ENCODE measurements at regions not wholly inside any gene's neighbourhood (a gene's known extent, or its start where the extent isn't known, plus 50 kb on each side); places are given as distances from the start of the nearest gene placed in this dataset.
A peak's percentile ranks its signal among the peaks of the same experiment; 100 is the strongest.

GRCh38 chr3:70840106-70840870 lies 527.9 kb upstream of the MDFIC2 start:
- no peak for DNase-seq

- DNase-seq: no peak
Observed at GRCh38 chr3:70833239-70833960, 521.0 kb upstream of the MDFIC2 start.

GRCh38 chr3:70832834-70833205 lies 520.4 kb upstream of the MDFIC2 start:
- no peak for DNase-seq

GRCh38 chr3:70832089-70832833 lies 519.8 kb upstream of the MDFIC2 start:
- DNase-seq: peak; percentile 51

- no peak for DNase-seq
Observed at GRCh38 chr3:70829092-70829491, 516.7 kb upstream of the MDFIC2 start.

GRCh38 chr3:70824773-70825172 lies 512.3 kb upstream of the MDFIC2 start:
- DNase-seq: peak; percentile 47

- peak; percentile 53 for DNase-seq
Observed at GRCh38 chr3:70824078-70824477, 511.6 kb upstream of the MDFIC2 start.

GRCh38 chr3:70823622-70824021 lies 511.2 kb upstream of the MDFIC2 start:
- no peak for DNase-seq

- DNase-seq: no peak
Observed at GRCh38 chr3:70822669-70823068, 510.2 kb upstream of the MDFIC2 start.

- DNase-seq: no peak
Observed at GRCh38 chr3:70821602-70822001, 509.2 kb upstream of the MDFIC2 start.

- DNase-seq: no peak
Observed at GRCh38 chr3:70820397-70820796, 508.0 kb upstream of the MDFIC2 start.

GRCh38 chr3:70818145-70818544 lies 505.7 kb upstream of the MDFIC2 start:
- DNase-seq: no peak

- no peak for DNase-seq
Observed at GRCh38 chr3:70816346-70816745, 503.9 kb upstream of the MDFIC2 start.

- DNase-seq: no peak
Observed at GRCh38 chr3:70815817-70816216, 503.4 kb upstream of the MDFIC2 start.

GRCh38 chr3:70813311-70813710 lies 500.9 kb upstream of the MDFIC2 start:
- no peak for DNase-seq

- DNase-seq: peak; percentile 67
Observed at GRCh38 chr3:70811880-70812279, 499.4 kb upstream of the MDFIC2 start.

GRCh38 chr3:70808881-70809280 lies 496.4 kb upstream of the MDFIC2 start:
- no peak for DNase-seq

GRCh38 chr3:70806556-70806955 lies 494.1 kb upstream of the MDFIC2 start:
- no peak for DNase-seq

GRCh38 chr3:70806021-70806420 lies 493.6 kb upstream of the MDFIC2 start:
- DNase-seq: no peak

- DNase-seq: no peak
Observed at GRCh38 chr3:70805061-70805889, 492.8 kb upstream of the MDFIC2 start.

- no peak for DNase-seq
Observed at GRCh38 chr3:70803891-70804290, 491.5 kb upstream of the MDFIC2 start.

GRCh38 chr3:70803319-70803718 lies 490.9 kb upstream of the MDFIC2 start:
- no peak for DNase-seq

GRCh38 chr3:70800951-70801350 lies 488.5 kb upstream of the MDFIC2 start:
- no peak for DNase-seq

Measured in femur (tissue), 1 donor.